HG02970 (cell line): ENCODE measurements at regions not wholly inside any gene's neighbourhood (a gene's known extent, or its start where the extent isn't known, plus 50 kb on each side); places are given as distances from the start of the nearest gene placed in this dataset.
"Not testable (repeated sequence)": the region's sequence is repeated elsewhere in the genome, so short reads cannot be mapped to it uniquely, and the experiment has no call there.

Experiments used
- ATAC-seq: cut with Tn5 transposase; IDR thresholded peaks from one replicate; pipeline ENCODE4 v1.9.1; 2021; ENCODE audit warnings: mild to moderate bottlenecking, moderate library complexity, moderate number of reproducible peaks; ENCODE audit not compliant: unreplicated experiment, low FRiP score

DNA sequence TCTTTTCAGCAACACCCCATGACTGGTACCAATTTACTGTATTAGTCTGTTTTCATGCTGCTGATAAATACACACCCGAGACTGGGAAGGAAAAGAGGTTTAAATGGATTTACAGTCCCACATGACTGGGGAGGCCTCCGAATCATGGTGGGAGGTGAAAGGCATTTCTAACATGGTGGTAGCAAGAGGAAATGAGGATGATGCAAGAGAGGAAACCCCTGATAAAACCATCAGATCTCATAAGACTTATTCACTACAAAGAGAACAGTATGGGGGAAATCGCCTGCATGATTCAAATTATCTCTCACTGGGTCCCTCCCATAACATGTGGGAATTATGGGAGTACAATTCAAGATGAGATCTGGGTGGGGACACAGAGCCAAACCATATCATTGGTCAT is 393.6 kb downstream of the PTPRC start:
- ATAC-seq, result not testable (repeated sequence)

DNA sequence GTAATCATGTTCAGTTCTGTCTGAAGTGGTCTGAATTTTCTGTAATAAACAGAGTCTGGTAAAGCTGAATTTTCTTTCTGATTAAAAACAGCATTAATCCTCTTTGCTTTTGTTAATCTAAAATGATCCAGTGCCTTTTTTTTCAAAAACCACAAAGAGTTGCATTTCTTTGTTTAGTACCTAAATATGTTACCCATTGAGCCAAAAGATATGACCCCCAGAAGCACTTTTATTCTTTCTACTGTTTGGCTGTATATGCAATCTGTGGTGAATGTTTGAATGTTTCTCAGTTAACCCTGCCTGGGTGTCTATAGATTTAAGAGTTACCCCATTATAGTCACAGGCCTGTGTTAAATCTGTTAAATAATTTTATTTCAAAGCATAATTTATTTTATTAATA is 394.8 kb downstream of the PTPRC start:
- ATAC-seq, result no peak

DNA sequence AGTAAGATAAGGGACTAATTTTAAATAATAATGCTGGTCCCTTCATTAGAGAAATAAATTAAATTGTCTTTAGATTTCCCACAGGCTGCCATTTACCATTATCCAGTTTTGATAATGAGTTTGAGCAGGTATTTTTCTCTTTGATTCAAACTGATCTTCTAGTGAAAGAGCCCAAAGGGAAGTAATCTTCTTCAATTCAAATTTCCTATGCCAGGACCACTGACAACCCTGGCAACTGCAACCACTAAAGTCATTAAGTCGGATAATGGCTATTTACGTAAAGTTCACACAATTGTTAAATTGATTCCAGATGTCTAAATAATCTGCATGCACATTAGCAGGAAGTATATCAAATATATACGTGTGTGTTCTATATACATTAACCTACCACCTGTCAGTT is 399.3 kb downstream of the PTPRC start:
- ATAC-seq, result no peak

DNA sequence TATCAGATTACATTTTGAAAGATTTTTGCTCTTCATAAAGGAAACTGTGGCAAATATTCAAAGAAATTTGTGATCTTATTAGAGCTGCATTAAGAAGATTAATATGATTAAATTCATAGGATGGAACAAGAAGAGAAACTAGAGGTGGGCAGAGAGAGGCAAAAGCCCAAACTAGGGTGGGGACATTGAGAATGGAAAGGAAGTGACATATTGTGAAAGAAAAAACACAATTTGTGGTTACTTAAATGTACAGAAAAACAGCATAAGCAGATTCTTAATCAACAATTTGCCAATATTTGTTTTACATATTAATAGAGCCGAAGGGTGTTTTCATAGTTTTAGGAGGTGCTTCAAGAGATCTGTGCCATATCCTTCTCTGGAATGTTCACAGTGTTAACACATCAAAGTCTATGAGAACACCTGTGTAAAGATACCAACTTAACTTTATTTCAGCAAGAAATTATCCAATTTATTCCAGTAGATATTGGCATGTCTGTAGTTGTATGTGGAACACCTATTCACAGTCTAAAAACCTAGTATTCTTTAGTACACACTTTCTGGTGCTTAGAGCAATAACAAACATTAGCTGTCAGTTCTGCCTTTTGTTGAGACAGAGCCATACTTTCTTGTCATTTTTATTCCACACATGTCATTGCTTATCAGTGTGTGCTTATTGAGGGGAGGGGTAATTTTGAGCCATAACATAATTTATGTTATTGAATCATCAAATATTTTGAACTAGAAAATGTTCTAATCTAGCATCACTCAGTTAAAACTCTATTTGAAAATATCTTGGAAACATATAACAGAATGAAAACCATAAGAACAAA is 401.5 kb downstream of the PTPRC start:
- ATAC-seq, result no peak

DNA sequence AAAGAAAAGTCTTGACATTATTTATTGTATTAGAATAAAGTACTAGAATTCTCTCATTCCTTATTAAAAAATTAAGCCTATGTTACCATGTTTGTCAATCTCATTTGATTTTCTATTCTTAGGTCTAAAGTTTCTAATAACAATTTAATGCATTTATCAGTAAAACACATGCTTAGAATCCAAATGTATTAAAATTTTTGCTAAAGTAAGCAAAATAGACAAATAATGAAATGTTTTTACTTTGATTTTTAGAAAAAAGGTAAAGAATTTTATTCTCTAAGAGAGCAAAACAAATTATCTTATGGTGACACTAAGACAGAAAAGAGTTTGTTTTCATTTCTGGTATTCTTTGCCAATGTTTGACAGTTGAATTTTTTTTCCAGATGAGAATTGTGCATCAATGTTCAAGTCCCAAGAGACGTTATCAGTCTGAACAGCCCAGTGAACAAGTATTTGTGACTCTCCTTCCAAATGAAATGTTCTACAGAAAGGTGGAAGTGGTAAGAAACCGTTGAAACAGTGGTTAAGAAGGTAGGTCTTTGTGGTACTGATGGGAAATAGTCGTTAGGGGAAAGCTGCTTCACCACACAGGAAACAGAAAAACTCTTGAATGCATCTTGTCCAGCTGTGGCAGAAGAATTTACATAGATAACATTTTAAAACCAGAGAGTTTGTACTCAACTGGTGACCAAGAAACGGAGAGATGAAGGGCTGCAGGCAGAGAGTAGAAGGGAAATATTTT is 402.5 kb downstream of the PTPRC start:
- ATAC-seq, result peak; percentile 97

DNA sequence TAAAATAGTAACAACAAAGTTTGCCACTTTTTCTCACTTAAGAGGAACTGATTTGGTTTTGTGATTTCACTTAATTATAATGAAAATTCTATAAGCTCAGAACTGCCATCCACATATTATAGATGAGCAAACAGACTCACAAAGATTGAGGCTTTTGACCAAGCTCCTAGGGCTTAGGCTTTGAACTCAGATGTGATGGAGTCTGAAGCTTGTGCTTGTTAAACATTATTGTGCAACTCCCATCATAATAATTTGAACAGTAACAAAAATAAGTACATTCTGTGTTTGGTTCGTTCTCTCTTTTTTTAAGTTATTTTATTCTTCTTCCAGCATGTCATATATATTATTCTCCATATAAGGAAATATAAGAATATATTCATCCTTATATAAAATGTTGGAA is 403.4 kb downstream of the PTPRC start:
- no peak for ATAC-seq

DNA sequence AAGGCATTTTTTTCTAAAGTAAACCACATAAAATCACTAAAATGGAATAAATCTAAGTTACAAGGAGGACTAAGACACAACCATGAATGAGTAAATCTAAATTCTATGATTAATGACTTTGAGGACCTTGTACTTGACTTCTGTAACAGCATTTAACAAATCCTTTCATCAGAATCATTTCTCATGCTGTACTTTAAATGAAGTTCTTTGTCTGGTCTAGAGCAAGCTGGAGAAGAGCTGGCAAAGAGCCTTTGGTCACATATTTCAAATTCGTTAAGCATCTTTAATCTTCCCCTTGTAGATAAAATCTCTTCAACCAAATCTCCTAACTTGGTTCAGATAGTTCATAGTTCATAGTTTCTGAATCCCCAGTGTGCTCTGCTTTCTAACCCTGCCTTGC is 405.4 kb downstream of the PTPRC start:
- no peak for ATAC-seq

DNA sequence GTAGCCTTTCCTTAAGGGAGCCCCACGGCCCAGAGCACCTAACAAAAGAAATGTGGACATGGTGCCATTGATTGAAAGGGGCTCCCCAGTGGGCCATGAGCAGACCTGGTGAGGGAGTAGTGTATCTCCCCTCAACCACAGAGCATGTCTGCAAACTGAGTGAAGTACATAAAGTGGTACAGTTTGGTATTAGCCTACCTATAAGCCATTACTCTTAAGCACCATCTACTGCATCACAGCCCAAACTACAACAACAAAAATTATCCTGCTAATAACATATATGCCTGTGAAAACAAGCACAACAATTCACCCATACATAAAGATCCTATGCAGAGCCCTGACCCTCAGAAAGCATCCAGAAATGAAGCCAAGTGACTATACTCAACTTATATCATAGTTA is 407.8 kb downstream of the PTPRC start:
- no peak for ATAC-seq

DNA sequence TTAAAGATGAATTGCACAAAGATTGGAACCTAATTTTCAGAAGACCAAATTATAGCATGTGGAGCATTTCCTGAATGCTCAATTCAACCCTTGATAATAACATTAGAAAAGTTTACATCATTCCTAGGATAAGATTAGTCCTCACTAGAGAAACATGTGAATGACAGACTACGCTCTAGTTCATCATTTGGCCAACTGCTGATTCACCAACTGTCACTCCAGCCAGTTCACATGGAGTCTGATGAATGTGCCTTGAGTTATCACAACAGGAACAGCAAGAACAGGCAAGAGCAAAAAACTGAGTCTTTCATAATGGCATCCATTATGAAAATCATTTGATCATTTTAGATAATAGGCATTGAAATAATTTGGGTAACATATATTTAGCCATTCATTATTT is 415.9 kb downstream of the PTPRC start:
- ATAC-seq, result no peak

DNA sequence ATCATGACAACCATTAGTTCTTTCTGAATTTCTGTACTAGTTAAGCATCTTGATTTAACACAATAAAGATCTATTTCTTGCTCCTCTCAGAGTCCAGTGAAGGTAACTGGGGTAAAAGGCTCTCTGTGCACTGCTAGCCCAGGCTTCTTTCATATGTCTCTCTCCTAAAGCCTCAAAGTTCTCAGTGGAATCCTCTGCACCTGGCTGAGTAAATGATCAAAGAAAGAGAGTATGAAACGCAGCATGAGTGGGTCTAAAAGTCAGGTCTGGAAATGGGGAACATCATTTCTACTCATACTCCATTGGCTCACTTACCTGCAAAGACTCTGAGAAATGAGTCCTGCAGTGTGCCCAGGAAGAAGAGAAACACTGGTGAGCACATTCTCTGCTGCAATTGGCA is 418.5 kb downstream of the PTPRC start:
- ATAC-seq, result no peak

DNA sequence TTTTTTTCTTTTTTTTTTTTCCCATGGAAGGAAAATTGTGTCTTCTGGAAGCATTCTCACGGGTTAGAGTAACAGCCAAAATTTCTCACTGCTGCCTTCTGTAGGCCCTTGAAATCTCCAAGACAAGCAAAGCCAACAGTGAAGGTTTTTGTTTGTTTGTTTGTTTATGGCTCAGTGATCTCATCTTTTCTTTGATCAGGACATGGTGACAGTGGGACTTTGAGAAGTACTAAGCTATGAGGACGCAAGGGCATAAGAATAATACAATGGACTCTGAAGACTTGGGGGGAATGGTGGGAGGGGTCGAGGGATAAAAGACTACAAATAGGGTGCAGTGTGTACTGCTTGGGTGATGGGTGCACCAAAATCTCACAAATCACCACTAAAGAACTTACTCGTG is 419.4 kb downstream of the PTPRC start:
- no peak for ATAC-seq

DNA sequence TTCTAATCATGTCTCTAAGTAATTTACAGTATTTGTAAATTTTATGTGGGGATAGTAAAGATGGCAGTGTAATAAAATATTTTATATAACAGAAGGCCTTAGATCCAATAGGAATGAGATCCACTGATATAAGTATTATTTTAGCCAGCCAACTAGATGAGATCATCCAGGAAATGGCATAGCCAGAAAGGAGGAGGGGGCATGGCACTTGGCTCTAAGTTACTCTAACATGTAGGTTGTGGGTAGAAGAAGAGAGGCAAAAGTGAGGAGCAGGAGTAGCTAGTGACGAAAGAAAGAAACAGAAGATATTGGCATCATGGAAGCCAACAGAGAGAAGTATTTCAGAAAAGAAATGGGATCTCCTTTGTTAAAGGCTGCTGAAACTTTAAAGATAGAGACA is 426.1 kb downstream of the PTPRC start:
- no peak for ATAC-seq

DNA sequence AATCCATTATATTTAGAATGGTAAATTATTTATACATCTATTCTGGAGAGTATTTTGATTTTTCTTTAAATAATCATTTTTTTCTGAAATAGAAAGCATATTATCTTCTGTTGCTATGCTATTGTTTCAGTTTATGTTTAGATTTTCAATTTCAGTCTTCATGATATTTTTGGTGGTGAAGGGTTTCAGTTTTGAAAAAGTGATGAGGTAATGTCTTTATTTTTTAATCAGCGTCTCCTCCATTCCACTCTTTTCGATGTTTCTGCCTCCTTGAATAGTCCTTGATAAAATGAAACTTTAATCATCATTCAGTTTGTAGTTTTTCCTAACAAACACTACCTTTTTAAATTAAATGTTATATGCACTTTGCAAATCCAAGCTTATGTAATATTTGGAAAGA is 428.6 kb downstream of the PTPRC start:
- ATAC-seq, result peak; percentile 83

DNA sequence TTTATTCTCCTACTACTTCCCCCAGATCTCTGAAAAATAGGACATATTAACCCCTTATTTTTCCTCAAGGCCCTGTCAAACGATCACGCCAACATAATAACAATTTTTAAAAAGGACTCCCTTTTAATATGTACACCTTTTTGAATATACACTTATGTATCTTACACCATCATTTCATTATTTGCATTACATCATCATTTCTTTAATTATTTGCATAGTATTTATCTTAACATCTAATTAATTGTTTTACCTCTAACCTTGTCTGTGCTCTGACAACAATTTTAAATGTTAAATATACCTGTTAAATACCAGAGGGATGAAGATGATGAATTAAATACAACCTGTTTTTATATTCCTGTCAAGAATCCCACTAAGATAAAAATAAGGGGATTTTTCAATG is 432.2 kb downstream of the PTPRC start:
- ATAC-seq, result no peak

DNA sequence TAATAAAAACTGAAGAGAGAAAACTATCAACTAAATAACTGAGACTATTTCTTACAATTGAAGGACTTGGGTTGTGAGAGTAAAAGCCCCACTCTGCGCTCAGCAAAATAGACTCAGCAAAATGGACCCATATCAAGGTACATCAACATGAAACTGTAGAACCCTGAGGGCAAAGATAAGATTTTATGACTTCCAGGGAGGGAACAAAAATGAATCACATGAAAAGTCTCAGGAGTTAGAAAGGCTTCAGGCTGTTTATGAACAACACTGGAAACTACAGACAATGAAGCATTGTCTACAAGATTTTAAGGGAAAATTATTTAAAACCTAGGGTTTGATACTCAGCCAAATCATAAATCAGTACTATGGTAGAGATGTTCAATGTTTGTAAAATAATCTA is 434.3 kb downstream of the PTPRC start:
- no peak for ATAC-seq

DNA sequence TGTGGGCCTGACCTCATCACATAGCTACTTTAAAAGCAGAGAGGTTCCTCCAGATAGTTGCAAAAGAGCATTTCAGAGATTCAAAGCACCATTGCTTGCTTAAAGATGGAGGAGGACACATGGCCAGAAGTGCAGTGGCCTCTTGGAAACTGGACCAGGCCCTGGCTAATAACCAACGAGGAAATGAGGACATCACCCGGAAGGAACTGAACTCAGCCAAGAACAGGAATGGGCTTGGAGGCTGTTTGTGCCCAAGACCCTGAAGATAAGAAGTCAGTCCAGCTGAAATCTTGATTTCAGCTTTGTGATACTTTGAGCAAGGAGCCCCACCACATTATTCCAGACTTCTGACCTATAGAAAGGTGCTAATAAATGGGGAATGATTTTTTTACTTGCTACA is 437.0 kb downstream of the PTPRC start:
- ATAC-seq, result no peak

DNA sequence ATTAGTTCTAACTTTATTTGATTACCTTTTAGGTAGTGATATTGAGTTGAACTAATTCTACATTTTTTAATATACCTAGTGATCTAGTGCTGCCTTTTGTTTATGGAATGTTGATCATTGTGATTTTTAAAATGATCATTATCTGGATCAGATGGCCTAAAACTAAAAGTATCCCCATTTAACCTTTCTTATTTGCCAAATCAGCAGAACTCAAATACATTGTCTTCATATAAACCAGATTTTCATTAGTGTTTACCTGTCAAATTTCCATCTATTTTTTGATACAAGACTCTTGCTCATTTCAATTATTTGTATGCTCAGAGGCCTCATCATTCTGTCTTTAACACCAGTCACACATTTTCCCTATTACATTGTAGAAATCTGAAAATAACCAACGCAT is 441.2 kb downstream of the PTPRC start:
- ATAC-seq, result no peak

DNA sequence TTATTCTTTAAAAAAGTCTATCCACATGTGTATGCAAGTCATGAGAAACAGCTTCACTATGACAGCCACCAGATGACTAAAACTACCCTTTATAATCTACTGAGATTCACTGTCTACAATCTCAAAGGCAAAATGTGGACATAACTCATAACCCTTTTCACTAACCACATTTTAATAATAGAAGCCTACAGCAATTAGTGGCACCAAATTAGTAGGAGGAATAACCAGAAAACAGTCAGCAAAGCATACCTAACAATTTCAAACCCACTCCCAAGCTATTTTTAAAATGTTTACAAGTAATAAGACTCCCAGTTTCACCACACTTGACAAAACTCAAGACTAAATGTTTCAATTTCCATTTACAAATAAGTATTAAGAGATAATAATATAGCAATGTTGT is 442.9 kb downstream of the PTPRC start:
- ATAC-seq, result no peak

DNA sequence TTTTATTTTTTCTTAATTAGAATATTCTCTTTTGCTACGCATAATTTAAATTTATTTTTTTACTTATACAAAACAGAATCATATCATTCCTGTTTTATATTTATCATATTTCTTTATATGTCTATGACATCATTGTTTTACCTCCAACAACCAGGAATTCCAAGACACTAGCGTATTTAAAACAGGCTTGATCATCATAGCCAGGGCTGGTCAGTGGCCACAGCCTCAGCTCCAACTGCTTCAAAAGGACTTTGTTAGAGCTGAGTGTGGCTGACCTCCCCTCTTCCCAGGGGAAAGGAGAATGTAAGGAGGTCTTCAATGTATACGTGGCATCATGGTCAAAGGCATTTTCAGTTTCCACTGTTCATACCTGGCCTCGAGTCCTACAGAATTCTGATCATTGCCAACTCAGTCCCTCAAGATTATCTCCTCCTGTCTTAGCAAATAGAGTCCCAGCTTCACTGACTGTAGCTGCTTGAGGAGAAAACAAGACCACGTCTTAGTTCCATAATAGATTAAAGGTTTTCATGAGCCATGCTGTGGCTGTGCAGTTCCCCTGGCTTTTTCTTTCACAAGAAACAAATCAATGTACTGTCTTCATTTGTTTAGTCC is 444.0 kb downstream of the PTPRC start:
- ATAC-seq, result no peak

DNA sequence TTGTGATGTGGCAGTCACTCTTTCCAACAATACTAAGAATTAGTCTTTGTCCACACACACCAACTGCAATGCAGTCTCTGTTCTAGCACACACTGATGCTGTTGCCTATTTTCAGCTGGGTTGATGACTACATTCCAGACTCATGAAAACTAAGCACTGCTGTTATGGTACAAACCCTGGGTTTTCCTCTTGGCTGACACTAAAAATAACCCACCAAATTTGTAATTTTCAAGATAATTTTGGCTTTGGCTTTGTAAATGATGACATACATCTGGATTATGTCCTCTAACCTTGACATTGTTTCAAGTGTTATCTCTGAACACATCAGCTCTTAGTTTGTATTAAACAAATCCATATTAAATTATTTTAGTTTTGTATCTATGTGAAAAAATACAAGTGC is 444.8 kb downstream of the PTPRC start:
- ATAC-seq, result no peak

DNA sequence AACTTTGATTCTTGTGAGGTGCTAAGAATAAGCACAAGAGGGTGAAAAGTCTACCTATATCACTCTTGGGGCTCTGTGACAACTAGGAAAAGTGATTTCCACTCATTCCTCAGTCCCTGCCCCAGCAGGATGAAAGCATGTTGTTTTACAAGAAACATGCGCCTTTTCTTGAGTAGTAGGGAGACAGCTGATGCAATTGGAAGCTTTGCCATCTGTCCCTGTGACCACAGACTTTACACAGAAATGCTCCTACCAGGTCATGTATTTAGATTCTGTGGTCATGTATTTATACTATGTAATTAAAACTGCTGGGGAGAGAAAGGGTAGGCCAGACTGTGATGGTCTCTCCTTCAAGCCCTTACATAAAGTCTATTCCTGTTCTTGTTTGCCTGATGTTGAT is 445.5 kb downstream of the PTPRC start:
- no peak for ATAC-seq

DNA sequence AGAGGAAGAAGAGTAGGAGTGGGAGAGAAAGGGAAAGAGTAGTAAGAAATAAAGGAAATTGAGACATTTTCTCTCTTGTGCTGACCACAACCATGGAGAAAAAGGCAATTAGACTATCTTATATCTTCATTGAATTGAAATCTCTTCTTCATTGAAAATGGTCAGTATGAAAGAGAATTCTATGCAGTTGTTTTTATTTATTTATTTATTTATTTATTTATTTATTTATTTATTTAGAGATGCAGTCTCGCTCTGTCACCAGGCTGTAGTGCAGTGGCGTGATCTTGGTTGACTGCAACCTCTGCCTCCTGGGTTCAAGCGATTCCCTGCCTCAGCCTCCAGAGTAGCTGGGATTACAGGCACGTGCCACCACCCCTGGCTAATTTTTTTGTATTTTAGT is 447.1 kb downstream of the PTPRC start:
- ATAC-seq, result no peak
